HG03103 (cell line): ENCODE measurements at regions not wholly inside any gene's neighbourhood (a gene's known extent, or its start where the extent isn't known, plus 50 kb on each side); places are given as distances from the start of the nearest gene placed in this dataset.

Source experiments
- ATAC-seq: cut with Tn5 transposase; IDR thresholded peaks from one replicate; pipeline ENCODE4 v1.9.1; 2021; ENCODE audit warnings: low read depth; ENCODE audit not compliant: unreplicated experiment

DNA sequence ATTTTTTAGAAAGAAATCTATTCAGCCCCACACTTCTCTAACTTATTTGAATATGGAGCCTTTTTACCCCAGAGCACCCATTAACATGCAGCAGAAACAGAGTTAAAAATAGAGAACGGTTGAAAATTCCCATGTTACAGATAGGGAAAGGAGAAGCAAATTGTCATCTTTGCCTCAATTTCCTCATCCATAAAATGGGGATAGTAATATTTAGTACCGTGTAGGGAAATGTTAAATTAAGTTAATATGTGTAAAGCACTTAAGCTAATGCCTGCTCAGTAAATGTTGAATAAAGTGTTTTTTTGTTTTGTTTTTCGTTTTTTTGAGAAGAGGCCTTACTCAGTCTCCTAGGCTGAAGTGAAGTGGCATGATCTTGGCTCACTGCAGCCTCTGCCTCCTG lies 50.3 kb downstream of the NAV1 start:
- no peak for ATAC-seq

DNA sequence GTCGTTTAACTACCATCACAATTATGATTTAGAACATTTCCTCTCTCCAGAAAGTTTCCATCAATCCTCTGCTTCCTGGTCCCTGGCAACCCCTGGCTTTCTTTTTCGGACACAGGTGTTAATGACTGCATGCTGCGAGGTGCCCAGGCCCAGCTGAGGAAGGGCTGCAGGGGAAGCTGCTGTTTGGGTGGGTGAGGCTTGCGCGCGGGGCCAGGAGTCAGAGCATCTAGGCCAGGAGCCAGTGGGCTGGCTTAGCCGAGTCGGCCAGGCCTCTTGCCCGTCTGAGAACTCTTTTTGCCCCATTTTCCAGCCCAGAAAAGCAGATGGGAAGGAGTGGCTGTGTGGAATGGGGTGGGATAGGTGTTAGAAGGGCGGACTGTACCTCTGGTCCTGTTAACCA lies 51.5 kb downstream of the NAV1 start:
- no peak for ATAC-seq

DNA sequence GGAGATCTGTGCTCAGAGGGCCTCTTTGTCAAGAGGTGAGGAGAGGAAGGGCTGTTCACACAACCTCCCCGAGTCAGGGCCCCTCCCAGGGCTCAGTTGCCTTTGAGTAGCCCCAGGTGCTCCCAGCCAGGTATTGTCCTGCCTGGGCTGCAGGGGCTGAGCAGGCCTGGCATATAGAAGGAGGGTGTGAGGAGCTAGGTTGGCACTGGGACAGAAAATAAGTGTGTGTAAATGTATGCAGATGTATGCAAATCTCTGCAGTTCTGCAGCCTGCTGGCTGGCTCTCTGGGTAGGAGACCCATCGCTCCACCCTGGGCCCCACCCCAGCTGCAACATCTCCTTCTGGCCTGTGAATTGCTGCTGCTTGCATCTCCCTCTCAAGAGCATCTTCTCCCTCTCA lies 52.4 kb downstream of the NAV1 start:
- no peak for ATAC-seq

DNA sequence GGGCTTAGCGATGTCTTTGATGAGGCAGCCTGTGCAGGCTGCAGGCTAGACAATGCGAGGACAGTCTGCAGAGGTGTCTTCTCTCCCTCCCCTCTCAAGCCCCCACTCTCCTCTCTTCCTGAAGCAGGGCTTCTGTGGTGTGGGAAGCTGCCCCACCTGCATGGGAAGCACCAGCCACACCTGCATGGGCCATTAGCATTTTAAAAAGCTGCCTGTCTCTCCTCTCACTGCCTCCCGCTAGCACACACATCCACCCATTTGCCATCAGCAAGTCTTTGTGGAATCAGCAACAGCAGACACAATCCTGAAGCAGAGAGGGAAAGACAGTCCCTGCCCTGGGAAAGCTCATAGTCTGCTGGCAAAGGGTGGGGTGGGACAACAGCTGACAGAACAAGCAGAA lies 53.1 kb downstream of the NAV1 start:
- ATAC-seq, result no peak

DNA sequence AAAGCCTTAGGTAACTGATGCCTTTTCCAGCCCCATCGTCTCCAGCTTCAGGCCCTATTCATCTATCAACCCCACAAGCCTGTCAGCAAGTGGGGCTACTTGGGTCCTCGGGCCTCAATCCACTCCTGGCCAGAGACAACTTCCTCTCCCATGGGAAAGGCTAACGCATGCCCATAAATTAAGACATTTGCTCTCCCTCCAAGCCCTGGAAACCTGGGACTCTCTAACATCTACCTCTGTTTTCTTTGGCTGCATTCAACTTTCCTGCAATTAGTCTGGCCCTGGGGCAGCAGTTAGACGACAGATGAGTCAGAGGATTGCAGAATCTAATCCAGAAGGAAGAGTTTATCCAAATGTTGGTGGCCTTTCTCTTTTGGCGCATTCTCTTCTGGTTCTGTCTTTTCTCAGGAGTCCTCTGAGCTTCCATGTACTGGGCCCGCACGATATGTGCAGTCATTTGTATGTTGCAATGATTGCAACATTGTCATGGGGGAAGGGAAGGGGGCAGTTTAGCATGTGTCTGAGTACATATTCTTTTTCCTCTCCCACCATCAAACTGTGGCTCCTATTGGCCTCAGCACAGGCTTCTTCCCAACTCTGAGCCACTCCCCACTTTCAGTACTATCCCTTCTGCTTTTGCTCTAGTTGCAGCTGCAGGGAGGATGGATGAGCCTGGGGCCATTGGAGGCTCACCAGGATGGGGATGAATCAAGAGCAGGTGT lies 54.4 kb downstream of the NAV1 start:
- no peak for ATAC-seq

DNA sequence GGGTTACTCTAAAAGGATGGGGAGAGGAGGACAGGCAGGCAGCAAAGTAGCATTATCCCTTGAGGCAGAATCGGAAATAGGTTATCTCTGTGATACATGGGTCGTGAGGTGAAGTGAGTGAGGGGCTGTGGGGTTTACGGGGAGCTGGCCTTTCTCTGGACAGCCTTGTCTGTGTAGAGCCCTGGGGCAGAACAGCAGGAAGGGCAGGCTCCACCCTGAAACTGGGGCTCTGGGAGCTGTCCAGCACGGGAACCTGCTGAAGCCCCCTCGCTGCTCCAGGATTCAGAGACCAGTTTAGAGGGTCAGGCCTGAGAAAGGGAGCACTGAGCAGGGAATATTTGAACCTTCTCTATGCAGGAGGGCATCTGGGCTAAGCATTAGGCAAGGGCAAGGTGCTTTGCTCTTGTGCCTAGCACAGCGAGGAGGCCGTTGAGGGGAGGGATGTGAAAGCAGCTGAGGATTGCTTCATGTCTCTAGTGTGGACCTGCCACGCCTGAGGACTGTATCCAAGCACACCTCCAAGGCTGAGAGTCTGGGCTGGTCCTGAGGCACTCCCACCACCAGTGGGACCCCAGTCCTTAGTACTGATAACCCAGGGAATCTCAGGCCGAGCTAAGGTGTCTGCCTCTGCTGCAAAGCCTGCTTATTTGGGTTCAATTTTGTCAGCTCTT lies 55.8 kb downstream of the NAV1 start:
- no peak for ATAC-seq

DNA sequence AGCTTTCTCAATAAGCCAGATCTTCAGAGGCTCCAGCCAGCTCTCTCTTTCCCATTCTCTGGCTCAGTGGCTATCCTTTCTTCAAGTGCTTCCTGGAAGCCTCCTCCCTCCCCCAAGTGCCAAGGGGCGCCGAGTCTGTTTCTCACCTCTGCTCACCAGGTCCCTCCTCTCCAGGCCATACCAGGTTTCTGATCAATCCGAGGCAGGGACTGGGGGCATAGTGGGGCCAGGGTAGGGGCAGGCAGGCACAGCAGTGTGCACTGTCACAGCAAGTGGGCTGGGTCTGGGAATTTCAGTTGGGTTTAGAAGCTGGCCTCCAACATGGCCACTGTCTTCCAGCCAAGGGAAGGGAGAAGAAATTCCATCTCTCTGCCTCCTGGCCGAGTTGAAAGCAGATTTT lies 56.5 kb downstream of the NAV1 start:
- ATAC-seq, result no peak

DNA sequence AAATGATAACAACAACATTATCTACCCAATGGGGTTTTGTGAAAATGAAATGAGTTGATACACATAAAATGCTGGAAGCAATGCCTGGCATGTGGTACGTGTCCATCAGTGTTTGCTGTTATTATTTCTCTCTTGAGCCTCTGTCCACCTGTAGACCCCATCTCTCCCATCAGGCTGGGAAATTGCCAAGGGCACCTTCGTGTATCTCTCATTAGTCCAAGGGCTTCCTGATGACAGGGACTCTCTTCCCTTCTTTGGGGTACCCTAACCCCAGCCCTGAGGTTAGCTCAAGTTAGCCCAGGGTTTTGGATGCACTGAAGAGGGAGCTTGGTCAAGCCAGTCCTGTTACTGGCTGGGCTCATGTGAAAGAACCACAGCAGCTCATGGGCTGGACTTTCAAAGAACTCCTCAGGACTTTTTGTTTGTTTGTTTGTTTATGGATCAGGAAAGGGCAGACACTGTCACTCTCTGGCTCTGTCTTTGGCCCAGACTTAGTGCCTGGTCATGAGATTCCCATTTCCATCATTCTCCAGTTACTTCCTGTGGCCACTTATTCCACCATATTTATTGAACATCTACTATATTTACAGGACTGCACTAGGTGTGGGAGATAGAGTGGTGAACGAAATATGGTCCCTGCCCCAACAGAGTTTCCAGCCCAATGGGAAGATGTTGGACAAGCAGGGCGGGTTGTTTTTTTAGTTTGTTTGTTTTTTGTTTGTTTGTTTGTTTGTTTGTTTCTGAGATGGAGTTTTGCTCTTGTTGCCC lies 57.4 kb downstream of the NAV1 start:
- no peak for ATAC-seq

DNA sequence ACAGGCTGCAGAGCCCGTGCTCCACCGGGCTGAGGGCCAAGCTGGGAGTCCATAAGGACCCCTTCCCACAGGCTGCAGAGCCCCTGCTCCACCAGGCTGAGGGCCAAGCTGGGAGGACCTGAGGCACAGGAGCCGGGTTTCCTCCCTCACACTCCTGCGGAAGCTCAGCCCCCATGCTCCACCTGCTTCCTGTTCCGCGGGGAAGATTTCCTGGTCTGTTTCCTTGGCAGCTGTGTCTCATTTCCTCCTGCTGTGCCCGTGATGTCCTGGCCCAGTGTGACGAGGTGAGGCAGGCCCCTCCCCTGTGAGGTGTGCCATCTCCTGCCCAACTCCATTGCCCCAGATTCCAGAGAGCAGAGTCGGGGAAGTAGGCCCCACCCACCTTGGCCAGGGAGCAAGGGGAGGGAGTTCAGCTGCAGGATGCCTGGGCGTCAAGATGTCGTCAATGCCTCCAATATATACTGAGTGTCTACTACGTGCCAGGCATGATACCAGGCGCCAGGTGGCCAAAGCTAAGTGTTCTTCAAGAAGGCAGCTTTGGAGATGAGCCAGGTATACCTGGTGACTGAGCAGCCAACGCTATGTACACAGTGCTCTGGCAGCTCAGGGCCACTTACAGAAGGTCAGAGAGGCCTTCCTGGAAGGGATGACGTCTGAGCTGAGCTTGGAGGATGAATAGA lies 58.8 kb downstream of the NAV1 start:
- ATAC-seq, result no peak

DNA sequence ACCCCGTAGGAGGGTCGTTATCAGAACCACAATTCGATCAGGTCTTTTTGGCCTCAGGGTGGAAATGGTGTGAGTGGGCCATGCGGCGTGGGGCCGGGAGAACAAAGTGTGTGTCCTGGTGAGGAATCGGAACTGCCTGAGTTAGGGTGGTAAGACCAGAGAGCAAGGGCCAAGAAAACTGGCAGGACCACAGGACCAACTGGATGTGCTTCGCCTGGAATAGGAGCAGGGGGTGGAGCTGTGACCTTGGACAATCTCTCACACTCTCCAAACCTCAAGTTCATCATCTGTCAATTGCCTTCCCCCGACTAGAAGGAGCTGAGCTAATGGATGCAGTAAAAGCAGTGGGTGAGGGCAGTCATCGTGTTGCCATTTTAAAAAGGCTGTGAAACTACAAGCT lies 59.5 kb downstream of the NAV1 start:
- ATAC-seq, result no peak

DNA sequence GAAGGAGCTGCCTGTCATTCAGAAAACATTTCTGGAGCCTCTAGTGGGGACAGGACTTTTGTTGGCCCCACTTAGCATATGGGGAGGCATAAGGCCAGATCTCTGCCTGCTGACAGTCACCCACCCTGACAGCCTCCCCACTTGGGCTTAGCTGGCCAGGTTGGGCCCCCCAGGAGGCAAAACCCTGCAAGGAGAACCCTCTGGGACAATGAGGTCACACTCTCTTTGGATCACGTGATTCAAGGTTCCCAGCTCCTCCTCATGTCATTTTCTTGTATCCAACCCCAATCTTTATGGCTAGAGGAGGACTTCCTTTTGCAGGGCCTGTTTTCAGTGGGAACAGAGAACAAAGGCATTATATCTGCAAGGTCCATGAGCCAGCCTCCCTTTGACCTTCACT lies 60.0 kb downstream of the NAV1 start:
- no peak for ATAC-seq

DNA sequence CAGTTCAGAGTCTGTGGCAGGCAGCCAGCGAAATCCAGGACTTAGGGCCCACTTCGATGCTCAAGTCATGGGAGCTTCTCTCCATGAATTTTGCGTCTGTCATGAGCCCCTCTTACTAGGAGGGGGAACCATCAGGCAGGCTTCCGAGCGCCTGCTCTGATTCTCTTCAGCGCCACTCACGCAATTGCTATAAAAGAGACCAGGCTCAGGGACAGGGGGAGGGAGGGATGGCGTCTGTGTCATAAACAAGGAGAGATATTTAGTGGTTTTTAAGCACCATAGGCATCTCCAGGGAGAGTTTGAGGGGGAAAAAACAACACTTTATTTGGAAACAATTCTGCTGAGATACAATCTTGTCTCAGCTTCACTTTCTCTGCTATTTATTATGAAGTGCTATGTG lies 60.6 kb downstream of the NAV1 start:
- no peak for ATAC-seq

DNA sequence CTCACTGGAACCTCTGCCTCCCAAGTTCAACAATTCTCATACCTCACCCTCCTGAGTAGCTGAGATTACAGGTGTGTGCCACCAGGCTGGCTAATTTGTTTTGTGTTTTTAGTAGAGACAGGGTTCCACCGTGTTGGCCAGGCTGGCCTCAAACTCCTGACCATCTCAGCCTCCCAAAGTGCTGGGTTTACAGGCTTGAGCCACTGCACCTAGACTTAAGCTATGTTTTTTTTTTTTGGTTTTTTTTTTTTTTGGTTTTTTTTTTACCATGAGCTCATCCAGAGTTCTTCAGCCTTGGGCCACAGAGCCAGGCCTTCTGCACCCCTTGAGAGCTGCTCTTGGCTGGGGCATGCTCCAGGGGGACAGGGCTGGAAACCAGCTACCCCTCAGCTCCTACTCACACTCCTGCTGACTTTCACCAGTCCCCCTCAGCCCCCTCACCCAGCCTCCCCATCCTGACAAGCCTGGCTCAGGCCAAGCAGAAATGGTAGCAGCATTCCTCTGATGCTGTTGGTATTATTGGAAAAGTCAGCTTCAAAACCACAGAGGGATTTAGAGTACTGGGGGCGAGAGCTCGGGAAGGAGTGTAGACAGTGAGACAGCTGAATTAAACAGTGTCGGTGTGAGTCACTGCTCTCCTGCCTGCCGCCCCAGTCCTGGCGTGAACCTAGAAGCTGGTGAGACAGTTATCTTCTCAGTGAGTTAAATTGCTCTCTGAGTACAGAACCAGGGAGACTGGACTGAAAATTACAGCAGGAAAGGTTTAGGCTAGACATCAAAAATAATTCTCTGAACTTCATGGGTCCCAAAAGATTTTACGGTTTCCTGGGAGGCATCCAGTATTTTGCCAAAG lies 63.7 kb downstream of the NAV1 start:
- no peak for ATAC-seq

DNA sequence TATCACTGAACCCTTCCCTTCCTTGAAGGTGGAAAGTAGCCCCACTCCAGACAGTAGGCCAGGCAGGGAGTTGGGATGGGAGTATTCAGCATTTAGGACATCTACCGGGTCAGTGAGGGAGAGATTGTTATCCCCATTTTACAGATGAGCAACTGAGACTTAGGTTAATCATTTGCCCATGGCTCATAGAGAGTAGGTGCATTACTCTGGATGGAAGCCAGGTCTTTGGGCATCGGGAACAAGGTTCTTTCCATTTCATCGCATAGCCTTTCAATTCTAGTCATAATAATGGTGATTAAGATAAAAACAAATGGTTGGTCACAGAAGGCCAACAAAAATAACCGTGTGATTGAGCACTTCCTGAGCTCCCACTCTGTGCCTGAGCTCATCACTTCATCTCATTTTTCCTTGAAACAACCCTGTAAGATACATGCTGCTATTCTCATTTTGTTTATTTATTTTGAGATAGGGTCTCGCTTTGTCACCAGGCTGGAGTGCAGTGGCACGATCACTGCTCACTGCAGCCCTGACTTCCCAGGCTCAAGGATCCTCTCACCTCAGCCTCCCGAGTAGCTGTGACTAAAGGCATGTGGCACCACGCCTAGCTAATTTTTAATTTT lies 64.8 kb downstream of the NAV1 start:
- no peak for ATAC-seq

DNA sequence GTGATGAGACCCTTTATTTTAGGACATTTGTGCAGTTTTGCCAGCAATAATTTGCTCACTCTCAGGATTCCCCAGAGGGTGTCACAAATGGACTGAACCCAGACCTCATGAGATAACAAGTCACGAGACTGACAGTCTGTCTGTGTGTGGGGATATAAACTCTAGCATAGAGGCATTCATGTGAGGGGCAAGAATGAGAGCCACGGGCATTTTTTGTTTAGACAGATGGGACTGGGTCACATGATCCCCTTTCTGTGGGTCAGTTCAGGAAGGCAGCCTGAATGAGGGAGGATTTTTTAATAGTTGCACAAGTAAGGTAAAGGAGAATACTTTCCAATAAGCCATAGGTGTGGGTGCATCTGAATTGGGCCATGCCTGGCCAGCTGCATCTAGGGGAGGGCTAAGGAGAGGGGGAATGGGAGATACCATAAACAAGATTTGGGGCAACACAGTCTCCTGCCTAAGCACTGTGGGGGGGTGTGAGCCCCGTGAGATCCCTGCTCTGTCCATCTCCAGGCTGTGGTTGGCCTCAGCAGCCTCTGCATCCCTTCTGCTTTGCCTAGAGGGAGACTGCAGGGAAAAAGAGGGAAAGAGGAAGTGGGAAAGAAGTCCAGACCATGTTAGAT lies 66.6 kb downstream of the NAV1 start:
- no peak for ATAC-seq

DNA sequence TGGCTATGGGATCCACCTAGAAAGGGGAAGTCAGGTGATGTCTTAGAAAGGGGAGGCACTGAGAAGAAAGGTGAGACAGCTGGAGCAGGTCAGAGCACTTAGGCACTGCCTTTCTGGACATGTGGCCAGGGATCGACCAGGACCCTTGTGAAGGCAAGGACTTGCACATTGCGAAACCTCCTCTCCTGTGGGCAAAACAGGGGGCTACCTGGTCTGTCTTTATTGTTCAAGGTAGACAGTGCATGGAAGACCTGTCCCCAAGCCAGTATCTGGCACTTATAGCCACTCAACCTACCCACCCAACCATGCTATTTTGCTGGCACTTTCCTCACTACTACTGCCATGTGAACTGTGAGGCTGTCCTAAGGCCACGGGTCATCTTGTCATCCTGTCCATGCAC lies 67.2 kb downstream of the NAV1 start:
- ATAC-seq, result no peak

DNA sequence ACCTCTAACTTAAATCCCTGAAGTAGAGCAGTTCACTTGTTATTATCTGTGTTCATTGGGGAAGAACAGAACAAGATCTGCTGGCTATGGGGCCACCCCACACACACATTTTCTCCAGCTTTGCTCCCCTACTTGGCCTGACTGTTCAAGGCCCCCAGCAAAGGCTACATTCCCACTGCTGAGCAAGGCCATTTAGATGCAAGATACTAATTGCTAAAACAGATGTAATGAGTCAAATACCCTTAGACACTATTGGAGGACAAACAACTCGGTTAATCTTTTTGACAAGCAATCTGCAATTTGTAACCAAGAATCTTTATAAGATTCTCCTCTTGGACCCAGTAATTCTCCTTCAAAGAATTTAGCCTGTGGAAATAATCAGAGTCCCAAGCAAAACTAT lies 67.7 kb downstream of the NAV1 start:
- ATAC-seq, result no peak

DNA sequence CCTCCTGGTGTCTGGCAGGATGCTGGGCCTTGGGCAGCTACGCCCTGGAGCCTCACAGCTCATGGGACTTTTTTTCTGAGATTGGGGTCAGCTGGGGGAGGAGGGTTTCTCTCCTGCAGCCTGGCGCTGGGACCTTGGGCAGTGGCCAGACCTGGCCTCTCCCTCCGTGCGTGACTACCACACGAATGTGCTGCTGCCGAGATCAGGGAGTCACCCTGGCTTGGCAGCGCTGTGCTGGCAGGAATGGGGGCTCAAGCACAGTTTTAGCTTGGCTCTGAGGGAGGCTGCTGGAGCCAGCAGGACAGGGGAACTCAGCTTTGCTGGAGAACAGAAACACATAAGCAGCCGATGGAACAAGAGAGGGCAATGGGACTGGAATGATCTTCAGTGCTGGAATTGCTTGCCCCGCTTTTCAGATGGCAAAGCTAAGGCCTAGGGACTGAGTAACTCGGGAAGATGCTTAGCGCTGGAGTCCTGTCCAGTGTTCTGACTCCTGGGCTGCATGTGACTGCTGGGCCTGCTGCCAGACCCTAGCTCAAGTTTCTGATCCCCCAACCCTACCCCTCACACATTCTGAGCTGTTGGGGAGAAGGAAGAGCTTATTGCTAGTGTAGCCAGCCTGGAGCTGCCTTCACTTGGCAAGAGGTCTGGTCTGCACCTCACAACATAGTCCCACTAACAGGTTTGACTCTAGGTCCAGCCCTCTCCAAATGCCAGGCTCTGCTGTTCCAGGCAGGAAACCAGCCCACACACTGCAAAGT lies 69.9 kb downstream of the NAV1 start:
- ATAC-seq, result no peak
